ENCODE measurements at regions not wholly inside any gene's neighbourhood (a gene's known extent, or its start where the extent isn't known, plus 50 kb on each side); places are given as distances from the start of the nearest gene placed in this dataset.

DNA sequence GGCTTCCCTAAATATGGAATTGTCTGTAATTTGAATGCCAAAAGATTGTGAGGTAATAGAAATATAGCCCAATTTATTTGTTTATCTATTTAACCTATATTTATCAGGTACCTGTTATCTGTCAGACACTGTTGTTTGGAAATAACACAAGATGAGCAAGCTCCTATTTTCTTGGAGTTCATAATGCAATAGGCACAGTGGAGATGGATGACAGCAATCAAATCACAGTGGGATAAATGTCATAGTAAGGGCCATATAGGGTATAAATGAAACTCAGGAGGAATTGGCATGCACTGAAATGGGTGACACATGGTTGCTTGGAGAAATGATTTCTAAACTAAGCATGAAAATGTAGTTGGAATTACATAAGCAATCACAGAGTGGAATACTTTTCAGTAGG is 761.8 kb upstream of the MBL2 start:
- TF ChIP-seq, protein P1, sequence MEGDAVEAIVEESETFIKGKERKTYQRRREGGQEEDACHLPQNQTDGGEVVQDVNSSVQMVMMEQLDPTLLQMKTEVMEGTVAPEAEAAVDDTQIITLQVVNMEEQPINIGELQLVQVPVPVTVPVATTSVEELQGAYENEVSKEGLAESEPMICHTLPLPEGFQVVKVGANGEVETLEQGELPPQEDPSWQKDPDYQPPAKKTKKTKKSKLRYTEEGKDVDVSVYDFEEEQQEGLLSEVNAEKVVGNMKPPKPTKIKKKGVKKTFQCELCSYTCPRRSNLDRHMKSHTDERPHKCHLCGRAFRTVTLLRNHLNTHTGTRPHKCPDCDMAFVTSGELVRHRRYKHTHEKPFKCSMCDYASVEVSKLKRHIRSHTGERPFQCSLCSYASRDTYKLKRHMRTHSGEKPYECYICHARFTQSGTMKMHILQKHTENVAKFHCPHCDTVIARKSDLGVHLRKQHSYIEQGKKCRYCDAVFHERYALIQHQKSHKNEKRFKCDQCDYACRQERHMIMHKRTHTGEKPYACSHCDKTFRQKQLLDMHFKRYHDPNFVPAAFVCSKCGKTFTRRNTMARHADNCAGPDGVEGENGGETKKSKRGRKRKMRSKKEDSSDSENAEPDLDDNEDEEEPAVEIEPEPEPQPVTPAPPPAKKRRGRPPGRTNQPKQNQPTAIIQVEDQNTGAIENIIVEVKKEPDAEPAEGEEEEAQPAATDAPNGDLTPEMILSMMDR (optimal IDR thresholded peaks at IDR 0.05 in 1 of 3, IDR thresholded peaks at IDR 0.05 in 1 of 3, conservative IDR thresholded peaks at IDR 0.05 in 1 of 3; ENCODE audit: extremely low read depth in 1 of 3, insufficient read depth in 2 of 3, low read length in 3 of 3): no peak
- TF ChIP-seq EZH2 (IDR thresholded peaks at IDR 0.05; ENCODE audit: low read length): no peak
